DOHH2 (cell line): ENCODE measurements at regions not wholly inside any gene's neighbourhood (a gene's known extent, or its start where the extent isn't known, plus 50 kb on each side); places are given as distances from the start of the nearest gene placed in this dataset.
"Not testable (repeated sequence)": the region's sequence is repeated elsewhere in the genome, so short reads cannot be mapped to it uniquely, and the experiment has no call there.

Experiments
- EZH2phosphoT487 ChIP-seq: fragments of 200-600 bp; sonication (generic); IDR thresholded peaks from 2 replicates; pipeline ENCODE4 v1.6.1; 2017; ENCODE audit warnings: borderline replicate concordance, mild to moderate bottlenecking, antibody characterized with exemption, low read length, moderate library complexity, mixed read lengths
- TF ChIP-seq, protein P1 (sequence below): fragments of 200-600 bp; sonication (generic); IDR thresholded peaks from one replicate; pipeline ENCODE4 v1.5.1; 2014; ENCODE audit warnings: antibody characterized with exemption, mild to moderate bottlenecking, low read depth, low read length; ENCODE audit not compliant: poor library complexity, severe bottlenecking

DNA sequence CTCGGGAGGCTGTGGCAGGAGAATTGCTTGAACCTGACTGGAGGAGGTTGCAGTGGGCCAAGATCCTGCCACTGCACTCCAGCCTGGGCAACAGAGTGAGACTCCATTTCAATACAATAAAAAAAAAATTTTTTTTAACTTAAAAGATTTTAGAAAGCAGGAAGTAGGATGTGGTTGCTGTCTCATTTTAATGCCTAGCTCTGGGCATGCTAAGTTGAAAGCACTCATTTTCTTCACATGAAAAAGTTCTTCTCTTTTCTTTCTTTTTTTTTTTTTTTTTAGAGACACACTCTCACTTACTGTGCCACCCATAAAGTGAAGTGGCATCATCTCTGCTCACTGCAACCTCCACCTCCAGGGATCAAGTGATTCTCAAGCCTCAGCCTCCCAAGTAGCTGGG lies 58.4 kb upstream of the PPIAL4F start:
- TF ChIP-seq, protein P1, sequence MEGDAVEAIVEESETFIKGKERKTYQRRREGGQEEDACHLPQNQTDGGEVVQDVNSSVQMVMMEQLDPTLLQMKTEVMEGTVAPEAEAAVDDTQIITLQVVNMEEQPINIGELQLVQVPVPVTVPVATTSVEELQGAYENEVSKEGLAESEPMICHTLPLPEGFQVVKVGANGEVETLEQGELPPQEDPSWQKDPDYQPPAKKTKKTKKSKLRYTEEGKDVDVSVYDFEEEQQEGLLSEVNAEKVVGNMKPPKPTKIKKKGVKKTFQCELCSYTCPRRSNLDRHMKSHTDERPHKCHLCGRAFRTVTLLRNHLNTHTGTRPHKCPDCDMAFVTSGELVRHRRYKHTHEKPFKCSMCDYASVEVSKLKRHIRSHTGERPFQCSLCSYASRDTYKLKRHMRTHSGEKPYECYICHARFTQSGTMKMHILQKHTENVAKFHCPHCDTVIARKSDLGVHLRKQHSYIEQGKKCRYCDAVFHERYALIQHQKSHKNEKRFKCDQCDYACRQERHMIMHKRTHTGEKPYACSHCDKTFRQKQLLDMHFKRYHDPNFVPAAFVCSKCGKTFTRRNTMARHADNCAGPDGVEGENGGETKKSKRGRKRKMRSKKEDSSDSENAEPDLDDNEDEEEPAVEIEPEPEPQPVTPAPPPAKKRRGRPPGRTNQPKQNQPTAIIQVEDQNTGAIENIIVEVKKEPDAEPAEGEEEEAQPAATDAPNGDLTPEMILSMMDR: not testable (repeated sequence)
- TF ChIP-seq EZH2phosphoT487: not testable (repeated sequence)
